GM19240 (cell line): ENCODE measurements at regions not wholly inside any gene's neighbourhood (a gene's known extent, or its start where the extent isn't known, plus 50 kb on each side); places are given as distances from the start of the nearest gene placed in this dataset.

Experiments
- DNase-seq: peaks from one replicate; pipeline ENCODE4 v3.0.0; 2011; ENCODE audit warnings: low spot score; ENCODE audit not compliant: insufficient read length

DNA sequence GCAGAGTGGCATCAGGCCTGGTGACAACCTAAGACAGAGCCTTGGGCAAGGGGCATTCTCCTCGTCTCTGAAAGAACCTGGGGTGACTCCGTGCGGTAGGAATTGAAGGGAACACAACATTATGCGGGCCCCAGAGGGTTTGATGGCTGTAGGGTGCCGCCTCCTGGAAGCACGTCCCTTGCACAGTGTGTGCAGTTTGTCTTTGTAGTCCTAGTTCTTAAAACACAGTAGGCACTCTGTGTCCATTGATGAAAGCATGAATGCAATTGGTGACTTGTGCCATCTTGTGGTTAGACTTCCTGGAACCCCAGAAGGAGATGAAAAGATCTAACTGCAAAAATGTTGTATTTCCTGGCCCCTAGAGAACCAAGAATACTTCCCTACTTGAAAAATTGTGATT lies 279.8 kb downstream of the UTP18 start:
- no peak for DNase-seq

DNA sequence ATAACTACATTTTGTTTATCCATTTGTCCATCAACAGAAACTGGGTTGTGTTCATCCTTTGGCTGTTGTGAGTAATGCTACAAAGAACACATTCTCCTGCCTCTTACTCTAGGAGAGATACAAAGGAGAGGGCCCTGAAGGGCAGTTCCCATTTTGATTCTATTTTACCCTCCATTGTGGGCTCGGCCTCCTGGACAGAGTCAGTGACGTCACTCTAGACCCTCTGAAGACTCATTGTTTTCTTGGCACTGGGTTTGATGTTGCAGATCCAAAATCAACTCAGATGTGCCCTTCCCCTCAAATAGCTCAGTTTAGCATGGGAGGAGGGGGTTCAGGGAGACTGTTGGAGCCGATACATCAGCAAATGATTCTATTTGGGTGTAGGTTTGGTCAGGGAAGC lies 280.9 kb downstream of the UTP18 start:
- no peak for DNase-seq

DNA sequence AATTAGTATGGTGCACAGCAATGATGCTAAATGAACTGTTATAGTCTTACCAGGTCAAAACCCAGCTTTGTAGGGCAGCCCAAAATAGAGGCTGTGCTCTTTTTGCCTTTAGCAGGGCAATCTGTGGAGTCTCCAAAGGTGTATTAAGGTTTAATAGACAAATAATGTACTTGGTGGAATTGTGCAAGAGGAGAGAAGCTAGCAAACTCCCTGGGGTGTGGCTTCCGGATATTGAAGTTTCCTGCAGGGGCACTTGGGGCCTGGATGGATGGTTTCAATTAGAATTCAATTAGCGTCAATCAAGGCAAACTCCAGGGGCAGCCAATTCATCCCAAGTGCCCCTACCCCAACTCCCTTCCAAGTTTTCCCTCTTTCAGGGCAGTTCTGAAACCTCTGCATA lies 285.8 kb downstream of the UTP18 start:
- DNase-seq = no peak

DNA sequence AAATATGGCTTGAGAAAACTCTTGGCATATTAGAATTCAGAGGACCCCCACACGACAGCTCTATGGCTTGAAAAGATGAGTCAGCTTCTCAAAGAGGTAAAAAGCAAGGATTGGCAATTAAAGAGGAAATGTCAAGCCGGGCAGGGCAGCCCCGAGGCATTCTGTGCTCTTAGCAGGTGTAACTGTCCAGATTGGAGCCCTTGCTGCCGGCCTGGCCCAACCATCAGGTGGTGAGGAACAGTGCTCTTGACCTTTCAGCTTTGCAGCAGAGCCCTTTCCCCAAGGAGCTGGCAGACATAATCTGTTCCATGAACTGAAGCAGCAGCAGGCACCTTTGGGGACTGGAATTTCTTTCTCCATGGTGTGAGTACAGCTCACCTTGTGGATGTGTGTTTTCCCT lies 287.8 kb downstream of the UTP18 start:
- no peak for DNase-seq

DNA sequence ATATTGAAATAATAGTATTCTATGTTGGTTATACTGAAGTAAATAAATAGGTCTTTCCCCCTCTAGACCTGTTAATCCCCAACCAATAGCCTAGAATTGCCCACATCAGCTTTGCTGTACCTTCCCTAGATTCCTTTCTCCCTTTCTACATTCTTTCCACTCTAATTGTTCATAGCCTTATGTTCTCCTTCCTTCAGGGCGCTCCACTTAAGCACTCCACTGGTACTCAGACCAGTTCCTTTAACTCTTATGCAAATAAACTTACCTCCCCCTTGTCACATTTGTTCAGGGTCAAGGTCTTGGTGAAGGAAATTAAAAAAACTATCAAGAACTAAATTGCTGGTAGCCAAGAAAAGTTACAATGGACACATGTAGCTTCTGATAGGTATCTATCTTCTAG lies 294.8 kb downstream of the UTP18 start:
- no peak for DNase-seq

DNA sequence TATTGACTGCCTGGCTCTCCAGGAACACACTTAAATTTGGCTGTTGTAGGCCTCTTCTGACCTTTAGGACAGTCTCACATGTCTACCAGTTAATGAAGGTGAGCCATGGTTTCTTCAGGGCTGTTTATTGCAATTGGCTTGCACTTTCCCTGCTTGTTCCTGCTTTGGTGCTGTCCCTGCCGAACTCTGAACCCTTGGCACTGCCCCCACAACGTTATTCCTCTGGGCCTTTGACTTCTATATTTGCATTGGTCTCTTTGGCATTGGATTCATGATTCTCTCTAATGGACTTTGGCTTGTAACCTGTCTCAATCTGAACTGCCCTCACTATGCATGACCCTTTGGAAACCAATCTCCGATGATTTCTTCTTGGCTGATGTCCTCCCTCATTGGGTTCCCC lies 299.4 kb downstream of the UTP18 start:
- no peak for DNase-seq

DNA sequence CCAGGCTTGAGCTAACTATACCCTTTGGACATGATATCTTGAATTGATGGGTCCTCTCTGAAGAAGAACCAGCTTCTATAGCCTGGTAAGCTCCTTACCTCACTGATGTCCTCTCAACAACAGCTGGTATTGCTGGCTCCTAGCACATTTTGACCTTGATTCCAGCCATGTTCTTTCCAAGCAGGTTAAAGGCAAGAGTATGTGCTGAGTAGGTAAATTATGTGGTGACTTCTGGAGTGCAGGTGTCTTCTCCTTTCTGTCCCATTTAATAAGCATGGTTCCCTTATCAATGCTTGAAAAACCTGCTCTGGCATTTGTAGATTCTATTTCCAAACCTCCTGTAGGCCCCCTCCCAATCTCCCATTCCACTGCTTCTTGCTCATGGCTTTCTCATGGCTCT lies 300.1 kb downstream of the UTP18 start:
- DNase-seq = no peak

DNA sequence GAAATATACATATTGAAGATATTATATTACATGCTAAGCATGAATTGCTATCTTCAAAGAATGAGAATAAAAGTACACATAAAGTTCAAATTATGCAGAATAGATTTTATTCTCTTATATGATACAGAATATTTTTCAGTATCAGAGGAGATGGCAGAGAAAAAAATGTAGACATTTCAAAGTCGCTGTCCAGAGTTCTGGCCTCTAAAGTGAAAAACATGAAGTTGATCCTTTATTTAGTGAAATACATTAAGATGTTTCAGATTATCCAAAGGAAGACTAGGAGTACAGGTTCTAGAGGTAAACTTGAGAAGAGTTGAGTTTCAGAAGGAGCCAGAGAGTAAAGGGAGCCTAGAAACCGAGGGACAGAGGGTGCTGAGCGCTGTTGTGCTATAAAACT lies 303.6 kb downstream of the UTP18 start:
- no peak for DNase-seq

DNA sequence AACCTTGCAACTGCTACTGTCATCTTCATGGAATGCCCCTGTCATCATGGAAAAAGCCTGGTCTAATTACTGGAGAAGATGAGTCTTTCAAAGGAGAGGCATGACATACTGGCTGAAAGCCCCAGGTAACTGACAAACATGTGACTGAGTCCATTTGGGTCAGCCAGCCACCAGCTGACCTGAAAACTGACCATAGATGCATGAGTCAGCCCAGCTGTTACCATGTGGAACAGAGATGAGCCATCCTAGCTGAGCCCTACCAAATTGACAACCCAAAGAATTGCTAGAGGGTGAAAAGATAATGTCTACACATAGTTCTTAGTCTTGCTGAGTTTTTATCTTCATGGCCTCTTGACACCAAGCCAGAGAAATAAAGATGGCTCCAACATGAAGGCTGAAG lies 311.8 kb downstream of the UTP18 start:
- no peak for DNase-seq
